Esophagus muscularis mucosa (tissue), 4 donors: ENCODE measurements at regions not wholly inside any gene's neighbourhood (a gene's known extent, or its start where the extent isn't known, plus 50 kb on each side); places are given as distances from the start of the nearest gene placed in this dataset.

Experiments
- EP300 ChIP-seq: sonication (generic); formaldehyde crosslinking; IDR thresholded peaks from one replicate; pipeline ENCODE4 v1.6.1; 2017; ENCODE audit warnings: antibody characterized with exemption
- POLR2A ChIP-seq: fragments of 450-650 bp; IDR thresholded peaks from one replicate; pipeline ENCODE4 v1.6.1; 2017; ENCODE audit warnings: antibody characterized with exemption, moderate library complexity, mild to moderate bottlenecking, low read depth
- POLR2AphosphoS5 ChIP-seq, 2 donors: sonication (generic); formaldehyde crosslinking; IDR thresholded peaks; one replicate each; pipeline ENCODE4 v1.6.1; 2017; ENCODE audit warnings: antibody characterized with exemption in 2 of 2
- TF ChIP-seq, protein P1 (sequence below), 3 experiments: fragments of 200-600 bp in 2 of 3; fragments of 450-650 bp in 1 of 3; sonication (generic) in 2 of 3; IDR thresholded peaks; one replicate each; pipeline ENCODE4 v1.5.1; 2017 to 2019; ENCODE audit warnings: antibody characterized with exemption in 3 of 3, mild to moderate bottlenecking in 2 of 3, moderate library complexity in 1 of 3

DNA sequence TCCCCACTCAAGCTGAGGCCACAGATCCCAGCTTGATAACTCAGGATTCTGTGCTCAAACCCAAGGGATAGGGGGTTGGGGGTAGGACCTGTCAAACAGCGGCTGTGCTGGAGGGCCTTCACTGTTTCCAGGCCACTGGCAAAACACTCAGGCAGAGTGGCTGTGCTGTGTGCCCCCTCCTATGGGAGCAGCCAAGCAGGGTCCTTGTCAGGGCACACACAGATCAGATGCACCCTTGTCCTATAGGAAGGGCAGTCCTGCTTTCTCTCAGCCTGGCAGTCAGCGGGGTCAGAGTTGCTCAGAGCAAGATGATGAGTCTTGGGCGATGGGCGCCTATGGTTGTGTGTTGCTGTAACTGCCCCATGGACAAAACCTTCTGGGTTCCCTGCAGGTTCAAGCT is 554.8 kb downstream of the TBC1D32 start:
- TF ChIP-seq, protein P1, sequence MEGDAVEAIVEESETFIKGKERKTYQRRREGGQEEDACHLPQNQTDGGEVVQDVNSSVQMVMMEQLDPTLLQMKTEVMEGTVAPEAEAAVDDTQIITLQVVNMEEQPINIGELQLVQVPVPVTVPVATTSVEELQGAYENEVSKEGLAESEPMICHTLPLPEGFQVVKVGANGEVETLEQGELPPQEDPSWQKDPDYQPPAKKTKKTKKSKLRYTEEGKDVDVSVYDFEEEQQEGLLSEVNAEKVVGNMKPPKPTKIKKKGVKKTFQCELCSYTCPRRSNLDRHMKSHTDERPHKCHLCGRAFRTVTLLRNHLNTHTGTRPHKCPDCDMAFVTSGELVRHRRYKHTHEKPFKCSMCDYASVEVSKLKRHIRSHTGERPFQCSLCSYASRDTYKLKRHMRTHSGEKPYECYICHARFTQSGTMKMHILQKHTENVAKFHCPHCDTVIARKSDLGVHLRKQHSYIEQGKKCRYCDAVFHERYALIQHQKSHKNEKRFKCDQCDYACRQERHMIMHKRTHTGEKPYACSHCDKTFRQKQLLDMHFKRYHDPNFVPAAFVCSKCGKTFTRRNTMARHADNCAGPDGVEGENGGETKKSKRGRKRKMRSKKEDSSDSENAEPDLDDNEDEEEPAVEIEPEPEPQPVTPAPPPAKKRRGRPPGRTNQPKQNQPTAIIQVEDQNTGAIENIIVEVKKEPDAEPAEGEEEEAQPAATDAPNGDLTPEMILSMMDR (IDR thresholded peaks at IDR 0.05): no peak
- TF ChIP-seq POLR2A (no peak), POLR2AphosphoS5 (IDR thresholded peaks at IDR 0.05) (no peak), EP300 (no peak)
